GM10248 (cell line): ENCODE measurements at regions not wholly inside any gene's neighbourhood (a gene's known extent, or its start where the extent isn't known, plus 50 kb on each side); places are given as distances from the start of the nearest gene placed in this dataset.

Experiments used
- CTCF ChIA-PET: fragments of 300-600 bp; sonication (Branson Sonifier 250); formaldehyde crosslinking; extraction: SDS; loops from one replicate; lab custom pipeline; 2021; ENCODE audit warnings: antibody characterized with exemption; lab: Yijun Ruan, JAX
- POLR2A ChIA-PET: fragments of 350-650 bp; sonication (Branson Sonifier 250); formaldehyde crosslinking; extraction: SDS; loops from one replicate; lab custom pipeline; 2020; ENCODE audit warnings: antibody characterized with exemption; lab: Yijun Ruan, JAX
- DNase-seq: peaks from one replicate; pipeline ENCODE4 v3.0.0; 2012; ENCODE audit errors: extremely low spot score
- TF ChIP-seq, protein P1 (sequence below): IDR thresholded peaks from 2 replicates; pipeline ENCODE4 v1.5.1; 2012; ENCODE audit warnings: mild to moderate bottlenecking, low read depth; ENCODE audit errors: extremely low read depth, missing control alignments, control extremely low read depth

DNA sequence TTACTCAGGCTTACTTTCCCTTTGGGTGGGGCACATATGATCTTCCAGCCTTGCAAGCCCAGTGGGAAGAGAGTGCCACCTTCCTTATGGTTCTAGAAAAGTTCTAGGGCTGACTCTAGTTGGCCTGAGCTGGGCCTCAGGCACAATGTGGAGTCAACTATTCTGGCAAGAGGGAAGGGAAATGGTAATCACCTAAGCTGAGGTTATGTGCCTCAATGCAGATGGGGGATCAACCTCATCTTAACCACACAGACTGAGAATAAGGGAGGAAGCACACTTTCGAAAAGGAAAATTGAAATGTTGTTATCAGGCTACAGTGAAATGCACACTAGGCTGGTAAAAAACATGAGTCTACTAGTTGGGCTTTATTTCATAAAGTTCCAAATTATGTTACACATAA, 77.5 kb upstream of the RMST start:
- POLR2A ChIA-PET = no interaction called here
- DNase-seq = no peak
- CTCF ChIA-PET = interaction anchor here (1.1 to 5.2 kb wide), 4 partner anchors 9 to 41 kb away, joined by 3 to 28 read pairs (median 5); no protein-coding TSS in a partner anchor
- TF ChIP-seq, protein P1, sequence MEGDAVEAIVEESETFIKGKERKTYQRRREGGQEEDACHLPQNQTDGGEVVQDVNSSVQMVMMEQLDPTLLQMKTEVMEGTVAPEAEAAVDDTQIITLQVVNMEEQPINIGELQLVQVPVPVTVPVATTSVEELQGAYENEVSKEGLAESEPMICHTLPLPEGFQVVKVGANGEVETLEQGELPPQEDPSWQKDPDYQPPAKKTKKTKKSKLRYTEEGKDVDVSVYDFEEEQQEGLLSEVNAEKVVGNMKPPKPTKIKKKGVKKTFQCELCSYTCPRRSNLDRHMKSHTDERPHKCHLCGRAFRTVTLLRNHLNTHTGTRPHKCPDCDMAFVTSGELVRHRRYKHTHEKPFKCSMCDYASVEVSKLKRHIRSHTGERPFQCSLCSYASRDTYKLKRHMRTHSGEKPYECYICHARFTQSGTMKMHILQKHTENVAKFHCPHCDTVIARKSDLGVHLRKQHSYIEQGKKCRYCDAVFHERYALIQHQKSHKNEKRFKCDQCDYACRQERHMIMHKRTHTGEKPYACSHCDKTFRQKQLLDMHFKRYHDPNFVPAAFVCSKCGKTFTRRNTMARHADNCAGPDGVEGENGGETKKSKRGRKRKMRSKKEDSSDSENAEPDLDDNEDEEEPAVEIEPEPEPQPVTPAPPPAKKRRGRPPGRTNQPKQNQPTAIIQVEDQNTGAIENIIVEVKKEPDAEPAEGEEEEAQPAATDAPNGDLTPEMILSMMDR = no peak

DNA sequence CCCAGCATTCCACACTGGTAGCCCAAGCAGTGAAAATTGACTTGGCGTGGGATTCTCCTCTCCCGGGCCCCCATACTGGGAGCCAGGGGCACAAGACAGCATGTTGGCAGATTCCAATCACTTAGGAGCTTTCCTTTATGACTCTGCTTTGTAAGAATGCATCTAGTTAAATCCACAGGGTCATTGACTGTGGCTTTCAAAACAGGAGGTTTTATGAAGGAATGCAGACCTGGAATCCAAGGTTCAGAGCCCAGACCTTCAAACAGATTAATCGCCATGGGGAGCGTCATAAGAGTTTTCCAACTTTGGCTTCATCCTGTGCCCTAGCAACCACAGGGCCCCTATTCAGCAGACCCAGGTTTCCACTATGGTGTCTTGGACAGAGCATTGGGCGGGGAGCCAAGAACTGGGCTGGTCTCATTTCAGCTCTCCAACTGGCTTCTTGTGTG, 76.4 kb upstream of the RMST start:
- ChIA-PET CTCF (interaction anchor here (1.1 to 5.2 kb wide), 3 partner anchors 8 to 42 kb away, joined by 3 to 28 read pairs (median 4); no protein-coding TSS in a partner anchor), POLR2A (no interaction called here)
- DNase-seq = no peak
- TF ChIP-seq, protein P1 = no peak

- ChIA-PET CTCF (no interaction called here), POLR2A (no interaction called here)
- no peak for DNase-seq
- TF ChIP-seq, protein P1 = no peak
Observed at GRCh38 chr12:97387844-97388243, 74.8 kb upstream of the RMST start.

- TF ChIP-seq, protein P1 = no peak
- no peak for DNase-seq
- CTCF ChIA-PET = interaction anchor here (1.3 to 3.0 kb wide), 5 partner anchors 9 to 246 kb away, joined by 3 to 24 read pairs (median 4); no protein-coding TSS in a partner anchor
- POLR2A ChIA-PET = no interaction called here
Observed at GRCh38 chr12:97394657-97395056, 67.9 kb upstream of the RMST start.

DNA sequence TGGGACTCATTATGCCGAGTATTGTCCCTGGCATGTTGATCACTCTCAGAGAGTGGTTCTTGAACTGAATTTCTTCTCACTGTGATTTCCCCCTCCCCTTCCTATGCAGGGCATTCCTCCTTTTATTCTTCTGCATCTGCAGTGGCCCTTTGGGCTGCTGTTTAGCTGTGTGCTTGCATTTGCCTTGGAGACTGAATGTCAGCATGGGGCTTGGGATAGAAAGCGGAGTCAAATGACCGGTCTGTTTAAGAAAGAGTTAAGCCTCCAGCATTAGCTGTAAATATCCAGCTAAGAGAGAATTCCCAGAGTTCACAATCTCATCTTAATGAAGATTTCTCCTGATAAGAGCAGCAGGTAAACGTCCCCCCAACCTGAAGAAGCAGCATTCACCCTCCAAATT, 65.6 kb upstream of the RMST start:
- POLR2A ChIA-PET = no interaction called here
- CTCF ChIA-PET = interaction anchor here (0.7 to 1.4 kb wide), 3 partner anchors 13 to 114 kb away, joined by 3 to 4 read pairs (median 3); no protein-coding TSS in a partner anchor
- no peak for DNase-seq
- TF ChIP-seq, protein P1 = no peak

DNA sequence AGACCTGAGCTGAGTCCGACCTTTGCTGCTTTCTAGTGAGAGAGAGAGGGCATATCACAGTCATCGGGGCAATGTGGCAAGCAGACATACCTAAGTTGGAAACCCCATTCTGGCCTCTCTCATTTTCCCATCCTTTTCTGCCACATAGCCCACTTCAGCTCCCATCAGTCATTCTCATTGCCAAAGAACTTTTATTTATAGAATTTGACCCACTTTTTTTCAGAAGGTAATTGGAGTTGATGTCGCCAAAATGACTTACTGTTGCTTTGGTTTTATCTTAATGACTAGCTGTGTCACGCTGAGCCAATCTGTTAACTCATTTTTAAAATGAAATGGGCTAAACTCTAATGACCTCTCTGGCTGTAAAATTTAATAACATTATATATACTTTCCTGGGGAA, 63.9 kb upstream of the RMST start:
- ChIA-PET CTCF (interaction anchor here (1.2 to 1.9 kb wide), 2 partner anchors 20 to 250 kb away, joined by 3 to 4 read pairs; no protein-coding TSS in a partner anchor), POLR2A (no interaction called here)
- TF ChIP-seq, protein P1 = no peak
- DNase-seq = no peak
